AG04450 (cell line): ENCODE measurements at regions not wholly inside any gene's neighbourhood (a gene's known extent, or its start where the extent isn't known, plus 50 kb on each side); places are given as distances from the start of the nearest gene placed in this dataset.

Experiments
- CTCF ChIA-PET: fragments of 300-600, 350-600 bp; formaldehyde crosslinking; extraction: SDS; loops from one replicate; lab custom pipeline; 2022; ENCODE audit warnings: antibody characterized with exemption, inconsistent platforms; lab: Charles Lee
- POLR2A ChIA-PET: fragments of 350-600 bp; formaldehyde crosslinking; extraction: SDS; loops from one replicate; lab custom pipeline; 2021; ENCODE audit warnings: antibody characterized with exemption, inconsistent platforms; lab: Yijun Ruan, JAX
- DNase-seq: peaks from one replicate; pipeline ENCODE4 v3.0.0-alpha.2; 2011; ENCODE audit warnings: low read depth, low spot score
- H3K27ac ChIP-seq: one replicate; pipeline ENCODE4 v1.5.1; 2012; ENCODE audit warnings: low read depth, low read length, control low read depth
- H3K27me3 ChIP-seq: one replicate; pipeline ENCODE4 v1.6.0; 2012; ENCODE audit warnings: low read length; ENCODE audit not compliant: control insufficient read depth, insufficient read depth
- H3K4me3 ChIP-seq: 2 replicates; pipeline ENCODE4 v1.5.1; 2011; ENCODE audit warnings: mild to moderate bottlenecking, low read depth, low read length, control low read depth
- H3K9me3 ChIP-seq: 2 replicates; pipeline ENCODE4 v1.5.1; 2012; ENCODE audit warnings: low read length; ENCODE audit not compliant: control insufficient read depth, insufficient read depth
- CTCF ChIP-seq: IDR thresholded peaks from 2 replicates; pipeline ENCODE4 v1.5.1; 2011; ENCODE audit warnings: low read depth, low read length, control low read depth, inconsistent platforms

DNA sequence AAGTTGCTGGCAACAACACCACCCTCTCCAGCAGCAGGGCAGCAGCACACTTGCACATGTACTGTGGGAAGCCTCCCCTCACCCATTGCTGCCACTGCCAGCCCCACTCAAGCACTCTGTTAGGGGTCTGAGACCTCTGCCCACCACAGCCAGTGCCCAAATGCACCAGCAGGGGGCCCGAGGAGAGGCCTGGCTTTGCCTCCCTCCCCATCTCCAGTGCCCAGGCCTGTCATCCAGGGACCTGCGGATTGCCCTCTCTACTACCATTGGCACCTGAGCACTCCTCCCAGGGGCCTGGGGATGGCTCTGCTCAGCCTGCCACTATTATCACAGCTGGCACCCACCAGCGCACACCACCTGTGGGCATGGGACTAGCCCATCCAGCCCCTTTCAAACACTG, 175.7 kb downstream of the PMAIP1 start:
- DNase-seq, result no peak
- no peaks in the 10 kb centered on the region for H3K27me3 ChIP-seq
- no peaks in the 10 kb centered on the region for H3K9me3 ChIP-seq
- no peak overlapping the region for H3K4me3 ChIP-seq
- TF ChIP-seq CTCF, result no peak
- ChIA-PET CTCF (no interaction called here), POLR2A (no interaction called here)
- no peak overlapping the region for H3K27ac ChIP-seq

- no peaks in the 10 kb centered on the region for H3K27me3 ChIP-seq
- POLR2A ChIA-PET, result no interaction called here
- DNase-seq, result no peak
- H3K27ac ChIP-seq, result no peak overlapping the region
- CTCF ChIA-PET, result interaction anchor here (1.5 kb wide), 1 partner anchor 76 kb away, joined by 4 read pairs; no protein-coding TSS in a partner anchor
- TF ChIP-seq CTCF, result no peak
- H3K4me3 ChIP-seq, result no peak overlapping the region
- no peaks in the 10 kb centered on the region for H3K9me3 ChIP-seq
These were observed 170.8 kb downstream of the PMAIP1 start for GRCh38 chr18:60070631-60071030.

DNA sequence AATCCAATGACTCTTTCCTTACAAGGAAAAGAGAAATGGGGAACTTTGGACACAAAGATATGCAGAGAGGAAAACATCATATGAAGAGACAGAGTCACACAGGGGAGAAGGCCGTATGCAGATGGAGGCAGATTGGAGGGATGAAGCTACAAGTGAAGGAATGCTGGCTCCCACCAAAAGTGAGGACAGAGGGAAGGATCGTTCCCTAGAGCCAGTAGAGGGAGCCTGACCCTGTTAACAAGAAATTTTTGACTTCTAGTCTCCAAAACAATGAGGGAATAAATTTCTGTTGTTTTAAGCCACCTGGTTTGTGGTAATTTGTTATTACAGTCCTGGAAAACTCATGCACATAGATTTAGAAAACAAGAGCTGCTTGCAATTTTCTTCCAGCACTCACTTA, 169.3 kb downstream of the PMAIP1 start:
- no peak overlapping the region for H3K27ac ChIP-seq
- H3K9me3 ChIP-seq, result no peaks in the 10 kb centered on the region
- DNase-seq, result no peak
- no peak overlapping the region for H3K4me3 ChIP-seq
- peak; percentile 32 for TF ChIP-seq CTCF
- ChIA-PET CTCF (interaction anchor here (0.6 to 1.0 kb wide), 2 partner anchors 81 to 393 kb away, joined by 3 to 5 read pairs; no protein-coding TSS in a partner anchor), POLR2A (no interaction called here)
- H3K27me3 ChIP-seq, result no peaks in the 10 kb centered on the region

- no peaks in the 10 kb centered on the region for H3K27me3 ChIP-seq
- H3K4me3 ChIP-seq, result no peak overlapping the region
- no peaks in the 10 kb centered on the region for H3K9me3 ChIP-seq
- ChIA-PET POLR2A (no interaction called here), CTCF (interaction anchor here (1.9 kb wide), 1 partner anchor 80 kb away, joined by 9 read pairs; no protein-coding TSS in a partner anchor)
- no peak for DNase-seq
- TF ChIP-seq CTCF, result no peak
- H3K27ac ChIP-seq, result no peak overlapping the region
These were observed 167.8 kb downstream of the PMAIP1 start for GRCh38 chr18:60067426-60068210.

DNA sequence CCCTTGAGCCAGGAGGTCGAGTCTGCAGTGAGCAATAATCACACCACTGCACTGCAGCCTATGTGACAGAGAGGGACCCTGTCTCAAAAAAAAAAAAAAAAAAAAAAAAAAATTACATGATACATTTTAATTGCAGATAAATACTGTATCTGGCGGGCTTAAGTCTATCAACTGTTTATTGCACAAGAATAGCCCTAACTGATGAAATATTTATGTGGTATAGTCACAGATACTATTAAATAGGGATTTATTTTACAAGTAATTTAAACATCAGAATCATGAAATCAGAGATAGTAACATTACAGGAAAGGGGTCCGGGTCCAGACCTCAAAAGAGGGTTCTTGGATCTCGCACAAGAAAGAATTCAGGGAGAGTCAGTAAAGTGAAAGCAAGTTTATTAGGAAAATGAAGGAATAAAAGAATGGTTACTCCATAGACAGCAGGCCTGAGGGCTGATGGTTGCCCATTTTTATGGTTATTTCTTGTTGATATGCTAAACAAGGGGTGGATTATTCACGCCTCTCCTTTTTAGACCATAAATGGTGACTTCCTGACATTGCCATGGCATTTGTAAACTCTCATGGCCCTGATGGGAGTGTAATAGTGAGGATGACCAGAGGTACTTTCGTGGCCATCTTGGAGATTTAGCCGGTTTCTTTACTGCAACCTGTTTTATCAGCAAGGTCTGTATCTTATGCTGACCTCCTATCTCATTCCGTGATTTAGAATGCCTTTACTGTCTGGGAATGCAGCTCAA, 166.6 kb downstream of the PMAIP1 start:
- Histone ChIP-seq H3K27ac (no peak overlapping the region), H3K9me3 (no peaks in the 10 kb centered on the region), H3K27me3 (no peaks in the 10 kb centered on the region), H3K4me3 (no peak overlapping the region)
- POLR2A ChIA-PET, result no interaction called here
- no peak for TF ChIP-seq CTCF
- no peak for DNase-seq
- CTCF ChIA-PET, result interaction anchor here (1.8 kb wide), 1 partner anchor 11 kb away, joined by 4 read pairs; no protein-coding TSS in a partner anchor
